Activated naive CD8-positive, alpha-beta T cell (primary cell): ENCODE measurements at regions not wholly inside any gene's neighbourhood (a gene's known extent, or its start where the extent isn't known, plus 50 kb on each side); places are given as distances from the start of the nearest gene placed in this dataset.

Source experiments
- H3K27ac Mint-ChIP-seq: one replicate; pipeline ENCODE4 v1.8.0; 2021; ENCODE audit warnings: mixed read lengths
- H3K27me3 Mint-ChIP-seq: one replicate; pipeline ENCODE4 v1.8.0; 2021; ENCODE audit warnings: mixed read lengths
- H3K36me3 Mint-ChIP-seq: one replicate; pipeline ENCODE4 v1.8.0; 2021; ENCODE audit warnings: mixed read lengths
- H3K4me1 Mint-ChIP-seq: one replicate; pipeline ENCODE4 v1.8.0; 2021; ENCODE audit warnings: low read depth, mixed read lengths
- H3K4me3 Mint-ChIP-seq: one replicate; pipeline ENCODE4 v1.8.0; 2021; ENCODE audit warnings: mild to moderate bottlenecking, mixed read lengths
- H3K9me3 Mint-ChIP-seq: one replicate; pipeline ENCODE4 v1.8.0; 2021; ENCODE audit warnings: low read depth, mixed read lengths

- Mint-ChIP-seq H3K4me1 (no peaks in the 10 kb centered on the region), H3K27me3 (peaks cover 5% of the 10 kb centered on the region), H3K27ac (no peak overlapping the region), H3K4me3 (no peak overlapping the region), H3K9me3 (peaks cover 5% of the 10 kb centered on the region), H3K36me3 (no peaks in the 10 kb centered on the region)
Observed at GRCh38 chr15:97479957-97480356, 480.5 kb upstream of the ARRDC4 start.

- H3K27me3 Mint-ChIP-seq, result peaks cover 7% of the 10 kb centered on the region
- H3K9me3 Mint-ChIP-seq, result peaks cover 5% of the 10 kb centered on the region
- no peak overlapping the region for H3K4me3 Mint-ChIP-seq
- no peak overlapping the region for H3K27ac Mint-ChIP-seq
- H3K4me1 Mint-ChIP-seq, result no peaks in the 10 kb centered on the region
- H3K36me3 Mint-ChIP-seq, result no peaks in the 10 kb centered on the region
Observed at GRCh38 chr15:97482521-97482920, 478.0 kb upstream of the ARRDC4 start.

- no peaks in the 10 kb centered on the region for H3K36me3 Mint-ChIP-seq
- peaks cover 7% of the 10 kb centered on the region for H3K27me3 Mint-ChIP-seq
- no peaks in the 10 kb centered on the region for H3K4me1 Mint-ChIP-seq
- peaks cover 5% of the 10 kb centered on the region for H3K9me3 Mint-ChIP-seq
- H3K4me3 Mint-ChIP-seq, result no peak overlapping the region
- H3K27ac Mint-ChIP-seq, result no peak overlapping the region
Observed at GRCh38 chr15:97483232-97483631, 477.3 kb upstream of the ARRDC4 start.

GRCh38 chr15:97490429-97490828, 470.1 kb upstream of the ARRDC4 start:
- Mint-ChIP-seq H3K27ac (no peak overlapping the region), H3K27me3 (peaks cover 3% of the 10 kb centered on the region), H3K9me3 (no peaks in the 10 kb centered on the region), H3K4me1 (no peaks in the 10 kb centered on the region), H3K36me3 (no peaks in the 10 kb centered on the region), H3K4me3 (no peak overlapping the region)

GRCh38 chr15:97501291-97501690, 459.2 kb upstream of the ARRDC4 start:
- Mint-ChIP-seq H3K27me3 (no peaks in the 10 kb centered on the region), H3K9me3 (no peaks in the 10 kb centered on the region), H3K36me3 (no peaks in the 10 kb centered on the region), H3K4me3 (no peak overlapping the region), H3K4me1 (no peaks in the 10 kb centered on the region), H3K27ac (no peak overlapping the region)

- Mint-ChIP-seq H3K36me3 (no peaks in the 10 kb centered on the region), H3K4me1 (no peaks in the 10 kb centered on the region), H3K27ac (no peak overlapping the region), H3K9me3 (no peaks in the 10 kb centered on the region), H3K27me3 (peaks cover 2% of the 10 kb centered on the region), H3K4me3 (no peak overlapping the region)
Observed at GRCh38 chr15:97502038-97502437, 458.5 kb upstream of the ARRDC4 start.

- H3K27me3 Mint-ChIP-seq, result peaks cover 2% of the 10 kb centered on the region
- H3K9me3 Mint-ChIP-seq, result no peaks in the 10 kb centered on the region
- no peak overlapping the region for H3K27ac Mint-ChIP-seq
- no peaks in the 10 kb centered on the region for H3K36me3 Mint-ChIP-seq
- no peaks in the 10 kb centered on the region for H3K4me1 Mint-ChIP-seq
- no peak overlapping the region for H3K4me3 Mint-ChIP-seq
Observed at GRCh38 chr15:97504031-97504792, 456.3 kb upstream of the ARRDC4 start.

GRCh38 chr15:97517737-97518136, 442.8 kb upstream of the ARRDC4 start:
- no peaks in the 10 kb centered on the region for H3K27me3 Mint-ChIP-seq
- no peaks in the 10 kb centered on the region for H3K9me3 Mint-ChIP-seq

GRCh38 chr15:97520689-97521088, 439.8 kb upstream of the ARRDC4 start:
- Mint-ChIP-seq H3K36me3 (no peaks in the 10 kb centered on the region), H3K27me3 (no peaks in the 10 kb centered on the region), H3K27ac (no peak overlapping the region), H3K4me3 (no peak overlapping the region), H3K4me1 (no peaks in the 10 kb centered on the region), H3K9me3 (no peaks in the 10 kb centered on the region)

More at GRCh38 chr15:97517737-97518136, 442.8 kb upstream of the ARRDC4 start:
- H3K36me3 Mint-ChIP-seq, result no peaks in the 10 kb centered on the region
- H3K4me1 Mint-ChIP-seq, result no peaks in the 10 kb centered on the region
- no peak overlapping the region for H3K27ac Mint-ChIP-seq
- no peak overlapping the region for H3K4me3 Mint-ChIP-seq

GRCh38 chr15:97521381-97522285, 438.9 kb upstream of the ARRDC4 start:
- no peak overlapping the region for H3K4me3 Mint-ChIP-seq
- H3K4me1 Mint-ChIP-seq, result no peaks in the 10 kb centered on the region
- H3K36me3 Mint-ChIP-seq, result no peaks in the 10 kb centered on the region
- no peaks in the 10 kb centered on the region for H3K27me3 Mint-ChIP-seq
- H3K9me3 Mint-ChIP-seq, result no peaks in the 10 kb centered on the region
- H3K27ac Mint-ChIP-seq, result no peak overlapping the region

- H3K36me3 Mint-ChIP-seq, result no peaks in the 10 kb centered on the region
- no peaks in the 10 kb centered on the region for H3K4me1 Mint-ChIP-seq
- no peak overlapping the region for H3K4me3 Mint-ChIP-seq
- no peaks in the 10 kb centered on the region for H3K27me3 Mint-ChIP-seq
- H3K9me3 Mint-ChIP-seq, result no peaks in the 10 kb centered on the region
- no peak overlapping the region for H3K27ac Mint-ChIP-seq
Observed at GRCh38 chr15:97522347-97522746, 438.2 kb upstream of the ARRDC4 start.

GRCh38 chr15:97525809-97526208, 434.7 kb upstream of the ARRDC4 start:
- no peaks in the 10 kb centered on the region for H3K4me1 Mint-ChIP-seq
- no peaks in the 10 kb centered on the region for H3K27me3 Mint-ChIP-seq
- no peak overlapping the region for H3K27ac Mint-ChIP-seq
- no peaks in the 10 kb centered on the region for H3K36me3 Mint-ChIP-seq
- H3K9me3 Mint-ChIP-seq, result no peaks in the 10 kb centered on the region
- H3K4me3 Mint-ChIP-seq, result no peak overlapping the region

GRCh38 chr15:97528238-97528637, 432.3 kb upstream of the ARRDC4 start:
- no peaks in the 10 kb centered on the region for H3K36me3 Mint-ChIP-seq
- no peaks in the 10 kb centered on the region for H3K4me1 Mint-ChIP-seq
- H3K9me3 Mint-ChIP-seq, result peaks cover 2% of the 10 kb centered on the region
- H3K27ac Mint-ChIP-seq, result no peak overlapping the region
- no peaks in the 10 kb centered on the region for H3K27me3 Mint-ChIP-seq
- H3K4me3 Mint-ChIP-seq, result no peak overlapping the region

GRCh38 chr15:97545799-97546198, 414.7 kb upstream of the ARRDC4 start:
- Mint-ChIP-seq H3K36me3 (no peaks in the 10 kb centered on the region), H3K4me1 (no peaks in the 10 kb centered on the region), H3K9me3 (peaks cover 17% of the 10 kb centered on the region), H3K4me3 (no peak overlapping the region), H3K27me3 (no peaks in the 10 kb centered on the region), H3K27ac (no peak overlapping the region)

GRCh38 chr15:97547381-97547780, 413.1 kb upstream of the ARRDC4 start:
- no peak overlapping the region for H3K27ac Mint-ChIP-seq
- H3K4me1 Mint-ChIP-seq, result no peaks in the 10 kb centered on the region
- H3K27me3 Mint-ChIP-seq, result no peaks in the 10 kb centered on the region
- peaks cover 22% of the 10 kb centered on the region for H3K9me3 Mint-ChIP-seq
- H3K36me3 Mint-ChIP-seq, result no peaks in the 10 kb centered on the region
- H3K4me3 Mint-ChIP-seq, result no peak overlapping the region
